Astrocyte (in vitro differentiated cells and primary cell): ENCODE measurements at regions not wholly inside any gene's neighbourhood (a gene's known extent, or its start where the extent isn't known, plus 50 kb on each side); places are given as distances from the start of the nearest gene placed in this dataset.

Source experiments
- EZH2 ChIP-seq: IDR thresholded peaks from 2 replicates; pipeline ENCODE4 v1.6.1; 2012; ENCODE audit warnings: mild to moderate bottlenecking, low read length, inconsistent platforms; ENCODE audit not compliant: insufficient read depth
- TF ChIP-seq, protein P1 (sequence below): IDR thresholded peaks from 2 replicates; pipeline ENCODE4 v1.5.1; 2011; ENCODE audit warnings: low read depth, mild to moderate bottlenecking, inconsistent platforms, low read length, moderate library complexity; ENCODE audit not compliant: insufficient read depth

DNA sequence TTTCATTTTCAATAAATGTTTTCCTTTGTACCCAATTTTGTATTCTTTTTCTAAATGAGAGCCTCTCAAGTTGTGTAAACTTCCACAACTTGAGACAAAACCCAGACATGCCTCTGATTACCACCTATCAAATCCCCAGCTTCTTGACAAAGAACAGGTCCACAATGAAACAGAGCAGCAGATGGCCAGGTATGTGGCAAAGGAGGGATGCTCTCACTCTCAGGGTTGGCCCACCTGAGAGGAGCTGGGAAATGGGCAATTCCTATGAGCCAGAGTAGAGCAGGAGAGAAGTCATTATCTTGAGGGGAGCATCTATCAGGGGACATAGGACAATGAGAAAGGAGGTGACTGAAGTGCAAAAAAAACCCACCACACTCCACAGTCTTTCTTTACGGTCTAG lies 273.5 kb upstream of the FAM241A start:
- TF ChIP-seq, protein P1, sequence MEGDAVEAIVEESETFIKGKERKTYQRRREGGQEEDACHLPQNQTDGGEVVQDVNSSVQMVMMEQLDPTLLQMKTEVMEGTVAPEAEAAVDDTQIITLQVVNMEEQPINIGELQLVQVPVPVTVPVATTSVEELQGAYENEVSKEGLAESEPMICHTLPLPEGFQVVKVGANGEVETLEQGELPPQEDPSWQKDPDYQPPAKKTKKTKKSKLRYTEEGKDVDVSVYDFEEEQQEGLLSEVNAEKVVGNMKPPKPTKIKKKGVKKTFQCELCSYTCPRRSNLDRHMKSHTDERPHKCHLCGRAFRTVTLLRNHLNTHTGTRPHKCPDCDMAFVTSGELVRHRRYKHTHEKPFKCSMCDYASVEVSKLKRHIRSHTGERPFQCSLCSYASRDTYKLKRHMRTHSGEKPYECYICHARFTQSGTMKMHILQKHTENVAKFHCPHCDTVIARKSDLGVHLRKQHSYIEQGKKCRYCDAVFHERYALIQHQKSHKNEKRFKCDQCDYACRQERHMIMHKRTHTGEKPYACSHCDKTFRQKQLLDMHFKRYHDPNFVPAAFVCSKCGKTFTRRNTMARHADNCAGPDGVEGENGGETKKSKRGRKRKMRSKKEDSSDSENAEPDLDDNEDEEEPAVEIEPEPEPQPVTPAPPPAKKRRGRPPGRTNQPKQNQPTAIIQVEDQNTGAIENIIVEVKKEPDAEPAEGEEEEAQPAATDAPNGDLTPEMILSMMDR, result no peak
- no peak for TF ChIP-seq EZH2
